Liver (tissue), 7 donors: ENCODE measurements at regions not wholly inside any gene's neighbourhood (a gene's known extent, or its start where the extent isn't known, plus 50 kb on each side); places are given as distances from the start of the nearest gene placed in this dataset.
"Not testable (repeated sequence)": the region's sequence is repeated elsewhere in the genome, so short reads cannot be mapped to it uniquely, and the experiment has no call there.

Source experiments
- DNase-seq: peaks from one replicate; pipeline ENCODE4 v3.0.0-alpha.2; 2017; ENCODE audit warnings: low spot score
- H3K27ac ChIP-seq, 2 donors: one replicate each; pipeline ENCODE4 v1.7.0; 2013; ENCODE audit warnings: inconsistent platforms in 2 of 2, low read length in 2 of 2, control low read depth in 1 of 2, low read depth in 1 of 2, mild to moderate bottlenecking in 1 of 2
- H3K27me3 ChIP-seq, 4 donors: one replicate each; pipeline versions ENCODE4 v1.6.1 to v1.7.0; 2013; ENCODE audit warnings: low read length in 3 of 4, inconsistent platforms in 1 of 4, mild to moderate bottlenecking in 1 of 4, moderate library complexity in 1 of 4; ENCODE audit not compliant: control insufficient read depth in 4 of 4, insufficient read depth in 4 of 4
- H3K36me3 ChIP-seq, 4 donors: one replicate each; pipeline versions ENCODE4 v1.6.1 to v1.7.0; 2013; ENCODE audit warnings: low read length in 3 of 4, mild to moderate bottlenecking in 3 of 4, low read depth in 1 of 4, moderate library complexity in 1 of 4; ENCODE audit not compliant: control insufficient read depth in 4 of 4, insufficient read depth in 3 of 4
- H3K4me1 ChIP-seq, 4 donors: one replicate each; pipeline versions ENCODE4 v1.6.1 to v1.7.0; 2013; ENCODE audit warnings: low read length in 3 of 4, mild to moderate bottlenecking in 3 of 4, moderate library complexity in 1 of 4; ENCODE audit not compliant: control insufficient read depth in 4 of 4, insufficient read depth in 4 of 4
- H3K4me3 ChIP-seq, 3 donors: one replicate each; pipeline versions ENCODE4 v1.6.1 to v1.7.0; 2013; ENCODE audit warnings: low read length in 3 of 3, control low read depth in 1 of 3, low read depth in 1 of 3, mild to moderate bottlenecking in 1 of 3
- H3K9ac ChIP-seq, 2 donors: one replicate each; pipeline ENCODE4 v1.7.0; 2013; ENCODE audit warnings: low read length in 2 of 2, mild to moderate bottlenecking in 2 of 2, moderate library complexity in 2 of 2, control low read depth in 1 of 2, low read depth in 1 of 2
- H3K9me3 ChIP-seq, 4 donors: one replicate each; pipeline versions ENCODE4 v1.6.1 to v1.7.0; 2013; ENCODE audit warnings: low read length in 3 of 4; ENCODE audit not compliant: control insufficient read depth in 4 of 4
- HNF4A ChIP-seq, 2 donors: conservative IDR thresholded peaks; 2 replicates each; pipeline ENCODE4 v1.6.1; 2016; ENCODE audit warnings: antibody characterized with exemption in 2 of 2, mild to moderate bottlenecking in 2 of 2
- JUND ChIP-seq, 2 donors: IDR thresholded peaks; 2 replicates each; pipeline ENCODE4 v1.6.1; 2016; ENCODE audit warnings: antibody characterized with exemption in 2 of 2
- MAX ChIP-seq: IDR thresholded peaks from 2 replicates; pipeline ENCODE4 v1.6.1; 2016; ENCODE audit warnings: antibody characterized with exemption
- NR2F2 ChIP-seq: IDR thresholded peaks from 2 replicates; pipeline ENCODE4 v1.6.1; 2016; ENCODE audit warnings: antibody characterized with exemption
- REST ChIP-seq: IDR thresholded peaks from 2 replicates; pipeline ENCODE4 v1.6.1; 2016; ENCODE audit warnings: antibody characterized with exemption, mild to moderate bottlenecking
- RXRA ChIP-seq, 2 donors: IDR thresholded peaks; 2 replicates each; pipeline ENCODE4 v1.6.1; 2017 to 2018; ENCODE audit warnings: antibody characterized with exemption in 2 of 2, mild to moderate bottlenecking in 1 of 2
- YY1 ChIP-seq: IDR thresholded peaks from 2 replicates; pipeline ENCODE4 v1.6.1; 2016; ENCODE audit warnings: antibody characterized with exemption, mild to moderate bottlenecking
- ZBTB33 ChIP-seq: IDR thresholded peaks from 2 replicates; pipeline ENCODE4 v1.6.1; 2016; ENCODE audit warnings: antibody characterized with exemption
- WGBS: extraction: QIAGEN DNeasy Blood & Tissue Kit; methylation state at CpG from one replicate; pipeline ENCODE4 v1.1.7; 2013; 5-methylcytosine and 5-hydroxymethylcytosine counted together
- donor health status: healthy.
- donor health status: healthy.
- donor health status: healthy.
- donor health status: healthy.

GRCh38 chr11:49817705-49818430, 134.3 kb upstream of the OR4C13 start:
- not testable (repeated sequence) for H3K4me3 ChIP-seq, H3K27ac ChIP-seq, H3K9me3 ChIP-seq, H3K36me3 ChIP-seq, H3K9ac ChIP-seq, H3K27me3 ChIP-seq, DNase-seq, H3K4me1 ChIP-seq
- 86% methylated on average over 42 of the region's 43 CpGs for WGBS

GRCh38 chr11:49823188-49823587, 129.0 kb upstream of the OR4C13 start:
- H3K4me1 ChIP-seq, DNase-seq, H3K27ac ChIP-seq, H3K9ac ChIP-seq, H3K4me3 ChIP-seq, H3K27me3 ChIP-seq, H3K9me3 ChIP-seq, H3K36me3 ChIP-seq: not testable (repeated sequence)
- 74% methylated on average over 6 of the region's 6 CpGs for WGBS

- H3K27ac ChIP-seq, H3K4me1 ChIP-seq, H3K9ac ChIP-seq, H3K4me3 ChIP-seq, H3K36me3 ChIP-seq, H3K9me3 ChIP-seq, H3K27me3 ChIP-seq, DNase-seq: not testable (repeated sequence)
- WGBS = 89% methylated on average over 29 of the region's 29 CpGs
Observed at GRCh38 chr11:49850541-49850940, 101.7 kb upstream of the OR4C13 start.

GRCh38 chr11:49851511-49851910, 100.7 kb upstream of the OR4C13 start:
- Histone ChIP-seq H3K4me1 (no peaks in the 10 kb centered on the region), H3K27ac (no peak overlapping the region), H3K4me3 (no peak overlapping the region), H3K9ac (no peak overlapping the region), H3K9me3 (peaks cover 0 to 3% (median 0%) of the 10 kb centered on the region in 4 donors), H3K27me3 (no peaks in the 10 kb centered on the region), H3K36me3 (no peaks in the 10 kb centered on the region)
- TF ChIP-seq REST = no peak
- TF ChIP-seq NR2F2 = no peak
- DNase-seq = no peak
- WGBS = 60% methylated on average over 31 of the region's 31 CpGs

GRCh38 chr11:49851971-49852389, 100.2 kb upstream of the OR4C13 start:
- DNase-seq = no peak
- Histone ChIP-seq H3K27me3 (no peaks in the 10 kb centered on the region), H3K9me3 (peaks cover 0 to 3% (median 0%) of the 10 kb centered on the region in 4 donors), H3K36me3 (no peaks in the 10 kb centered on the region), H3K4me3 (no peak overlapping the region), H3K4me1 (no peaks in the 10 kb centered on the region), H3K27ac (no peak overlapping the region), H3K9ac (no peak overlapping the region)
- WGBS = 19% methylated on average over 35 of the region's 35 CpGs
- TF ChIP-seq REST = no peak
- TF ChIP-seq RXRA (IDR thresholded peaks at IDR 0.05) = no peak
- no peak for TF ChIP-seq ZBTB33
- no peak for TF ChIP-seq MAX
- no peak for TF ChIP-seq NR2F2
- no peak for TF ChIP-seq YY1
- no peak for TF ChIP-seq JUND (IDR thresholded peaks at IDR 0.05)
- no peak for TF ChIP-seq HNF4A (conservative IDR thresholded peaks at IDR 0.05)
